ENCODE measurements at regions not wholly inside any gene's neighbourhood (a gene's known extent, or its start where the extent isn't known, plus 50 kb on each side); places are given as distances from the start of the nearest gene placed in this dataset.

DNA sequence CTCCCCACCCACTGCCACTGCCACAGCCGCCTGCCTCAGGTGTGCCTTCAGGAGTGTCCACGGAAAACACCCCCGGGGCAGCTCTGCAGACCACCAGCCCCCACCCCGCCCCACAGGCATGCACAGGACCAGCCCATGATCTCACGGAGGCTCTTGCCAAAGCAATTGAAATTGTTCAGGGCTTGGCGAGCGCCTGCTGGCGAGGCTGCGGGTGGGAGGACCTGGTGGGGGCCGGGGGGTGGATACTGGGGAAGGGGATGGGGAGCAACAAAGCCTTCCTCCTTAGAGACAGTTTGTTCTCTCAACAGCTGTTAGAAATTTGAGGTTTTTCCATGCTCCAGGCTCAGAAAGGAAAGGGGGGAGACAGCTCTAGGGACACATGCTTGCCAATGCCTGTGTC lies 274.7 kb downstream of the MN1 start:
- DNase-seq (ENCODE audit: low read depth in 2 of 3, low spot score in 2 of 3): no peak

DNA sequence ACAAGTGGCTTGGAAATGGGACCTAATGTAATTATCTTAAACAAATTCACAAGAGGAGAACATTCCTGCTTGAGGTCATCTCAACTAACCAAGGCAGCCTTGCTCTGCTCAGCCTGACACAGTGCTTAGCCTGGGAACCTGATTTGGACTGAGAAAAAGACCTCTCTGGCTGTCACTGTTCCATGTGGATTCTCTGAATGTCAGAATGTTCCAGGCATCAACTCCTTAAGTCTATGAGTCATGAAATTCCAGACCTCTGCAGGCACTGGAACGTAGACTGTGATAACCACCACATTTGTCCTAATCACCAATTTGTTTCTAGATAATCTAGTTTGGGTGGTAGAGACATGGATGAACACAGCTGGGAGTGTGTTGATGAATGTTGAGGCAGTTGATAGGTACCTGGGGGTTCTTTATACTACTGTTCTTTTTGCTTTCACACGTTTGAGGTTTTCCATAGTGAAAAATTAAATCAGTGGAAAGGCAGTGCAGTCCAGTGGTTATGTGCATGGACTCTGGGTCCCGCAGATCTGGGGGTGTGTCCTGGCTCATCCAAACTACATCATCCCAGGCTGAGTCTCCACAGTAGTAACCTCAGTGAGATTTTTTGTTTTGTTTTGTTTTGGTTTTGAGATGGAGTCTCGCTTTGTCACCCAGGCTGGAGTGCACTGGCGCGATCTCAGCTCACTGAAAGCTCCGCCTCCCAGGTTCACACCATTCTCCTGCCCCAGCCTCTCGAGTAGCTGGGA lies 269.6 kb downstream of the MN1 start:
- no peak for DNase-seq (ENCODE audit: low read depth in 2 of 3, low spot score in 2 of 3)

- DNase-seq (ENCODE audit: low read depth in 2 of 3, low spot score in 2 of 3): no peak
Observed at GRCh38 chr22:27533105-27533745, 268.3 kb downstream of the MN1 start.

DNA sequence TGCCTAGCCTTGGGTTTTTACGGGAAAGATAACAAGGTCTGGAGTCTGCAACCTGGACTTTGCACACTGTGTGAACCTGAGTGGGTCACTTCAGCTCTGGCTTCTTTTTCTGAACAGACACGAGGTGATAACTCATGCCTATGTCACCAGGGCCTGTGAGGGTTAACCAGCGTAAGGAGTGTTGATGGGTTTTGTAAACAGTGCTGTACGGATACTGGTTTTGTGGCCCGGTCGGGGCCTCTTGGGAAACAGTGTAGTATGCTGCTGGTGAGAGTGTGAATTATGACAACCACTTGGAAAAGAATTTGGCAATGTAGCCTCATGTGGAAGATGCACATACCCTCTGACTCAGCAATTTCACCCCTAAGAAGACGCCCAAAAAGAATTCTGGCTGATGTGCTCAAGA lies 266.8 kb downstream of the MN1 start:
- no peak for DNase-seq (ENCODE audit: low read depth in 2 of 3, low spot score in 2 of 3)

DNA sequence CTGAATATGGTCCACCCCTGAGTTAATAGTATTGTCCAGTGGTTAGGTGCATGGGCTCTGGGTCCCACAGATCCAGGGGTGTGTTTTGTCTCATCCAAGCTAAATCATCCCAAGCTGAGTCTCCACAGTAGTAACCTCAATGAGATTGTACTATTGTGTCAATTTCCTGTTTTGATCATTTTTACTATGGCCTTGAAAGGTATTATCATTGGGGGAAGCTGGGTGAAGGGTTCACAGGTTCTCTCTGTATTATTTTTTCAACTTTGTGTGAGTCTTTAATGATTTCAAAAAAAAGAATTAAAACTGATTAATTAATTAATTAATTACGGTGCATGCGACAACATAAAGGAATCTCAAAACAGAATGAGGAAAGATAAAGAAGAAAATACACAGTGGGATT lies 266.1 kb downstream of the MN1 start:
- DNase-seq (ENCODE audit: low read depth in 2 of 3, low spot score in 2 of 3): no peak

DNA sequence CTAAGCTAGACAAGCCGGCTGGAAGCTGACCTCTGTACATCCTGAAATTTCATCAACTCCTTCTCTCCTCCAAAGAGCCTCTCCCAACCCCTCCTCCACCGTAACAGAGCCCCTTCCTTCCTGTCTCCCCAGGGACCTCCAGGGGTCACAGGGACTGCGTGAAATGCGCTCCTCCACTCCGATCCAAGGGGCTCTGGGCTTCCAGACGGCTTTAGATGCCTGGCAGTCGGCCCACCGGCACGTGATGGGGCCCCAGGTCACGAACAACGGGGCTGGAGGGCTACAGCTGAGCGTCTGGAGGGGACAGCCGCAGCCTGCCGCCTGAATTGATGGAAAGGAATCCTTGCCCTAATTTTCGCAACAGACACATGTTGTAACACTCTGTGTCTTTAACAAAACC lies 264.1 kb downstream of the MN1 start:
- no peak for DNase-seq (ENCODE audit: low read depth in 2 of 3, low spot score in 2 of 3)

GRCh38 chr22:27538666-27539065 lies 262.9 kb downstream of the MN1 start:
- DNase-seq (ENCODE audit: low read depth in 2 of 3, low spot score in 2 of 3): no peak

DNA sequence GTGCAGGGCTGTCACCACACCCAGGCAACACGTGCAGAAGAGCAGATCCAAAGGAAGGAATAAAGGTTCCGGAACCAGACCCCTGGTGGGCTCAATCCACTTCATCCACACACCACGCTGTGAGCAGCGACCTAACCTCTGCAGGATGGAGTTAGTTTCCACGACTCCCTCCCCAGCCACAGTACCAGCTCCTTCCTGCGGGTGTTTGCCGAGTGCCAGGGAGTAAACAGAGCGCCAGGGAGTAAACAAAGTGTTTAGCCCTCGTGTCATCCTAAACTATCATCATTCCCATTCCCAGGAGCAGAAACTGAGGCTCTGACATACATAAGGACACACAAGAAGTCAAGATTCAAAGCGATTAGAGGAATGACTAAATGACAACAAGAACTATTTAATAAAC lies 261.3 kb downstream of the MN1 start:
- DNase-seq (ENCODE audit: low read depth in 2 of 3, low spot score in 2 of 3): no peak

DNA sequence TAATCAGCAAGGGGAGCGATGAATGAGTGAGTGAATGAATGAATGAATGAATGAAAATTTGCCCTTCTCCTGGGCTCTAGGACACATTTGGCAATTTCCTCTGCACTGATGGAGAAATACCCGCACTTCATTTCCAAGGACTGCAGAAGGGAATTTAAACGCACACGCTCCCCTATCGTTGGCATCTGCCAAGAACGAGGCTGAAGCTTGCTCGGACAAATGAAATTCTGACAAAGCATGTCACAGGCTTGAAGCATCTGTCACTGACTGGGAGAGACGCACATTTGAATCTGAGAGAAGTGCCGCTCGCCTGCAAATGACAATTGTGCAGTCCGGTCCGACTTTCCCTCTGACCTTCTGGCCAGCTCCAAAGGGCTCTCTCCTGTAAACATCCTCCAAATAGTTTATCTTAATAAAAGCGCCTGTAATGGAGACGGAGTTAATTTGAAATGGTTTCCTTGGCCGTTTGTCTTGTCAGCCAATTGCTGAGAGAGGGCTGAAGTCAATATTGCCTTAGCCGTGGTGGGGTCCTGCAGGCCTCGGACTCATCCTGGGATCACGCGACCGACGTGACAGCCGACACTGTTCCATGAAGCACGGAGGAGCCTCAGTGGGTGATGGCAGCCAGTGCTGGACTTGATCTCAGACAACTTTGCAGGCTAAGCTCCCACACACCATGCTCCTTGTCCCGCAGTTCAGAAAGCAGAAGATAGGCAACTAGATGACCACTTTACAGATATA lies 260.7 kb downstream of the MN1 start:
- DNase-seq (ENCODE audit: low read depth in 2 of 3, low spot score in 2 of 3): no peak

DNA sequence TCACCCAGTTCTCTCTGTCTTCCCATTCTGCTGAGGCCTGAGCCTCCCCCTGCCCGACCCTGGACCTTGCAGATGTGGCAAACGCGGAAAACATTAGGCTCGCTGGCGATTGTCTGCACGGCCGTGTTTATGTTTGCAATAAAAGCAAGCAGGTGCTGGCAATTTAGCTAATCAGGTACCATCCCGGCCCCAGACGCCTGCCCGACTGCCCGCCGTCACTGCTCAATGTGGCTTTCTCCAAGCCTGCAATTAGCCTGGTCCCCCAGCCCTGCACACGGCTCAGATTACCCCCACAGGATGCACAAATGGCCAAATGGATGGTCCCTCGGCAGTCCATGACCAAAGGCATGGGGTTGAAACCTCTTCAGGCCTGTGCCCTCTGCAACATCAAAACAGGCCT lies 259.7 kb downstream of the MN1 start:
- DNase-seq (ENCODE audit: low read depth in 2 of 3, low spot score in 2 of 3): no peak

DNA sequence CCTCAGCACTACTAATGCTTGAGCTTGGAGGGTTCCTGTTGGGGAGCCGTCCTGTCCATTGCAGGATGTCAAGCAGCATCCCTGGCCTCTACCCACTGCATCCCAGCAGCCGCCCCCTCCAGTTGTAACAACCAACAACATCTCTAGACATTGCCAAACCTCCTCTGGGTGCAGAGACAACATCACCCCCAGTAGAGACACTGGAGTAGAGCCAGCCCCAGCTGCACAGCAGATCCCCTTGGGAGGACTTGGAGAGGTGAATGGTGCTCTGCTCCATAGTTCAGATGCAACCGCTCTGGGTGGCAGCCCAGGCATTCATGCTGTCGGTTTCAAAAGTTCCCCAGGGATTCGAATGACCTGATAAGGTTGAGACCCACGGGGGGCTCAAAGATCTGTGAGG lies 259.0 kb downstream of the MN1 start:
- DNase-seq (ENCODE audit: low read depth in 2 of 3, low spot score in 2 of 3): no peak

DNA sequence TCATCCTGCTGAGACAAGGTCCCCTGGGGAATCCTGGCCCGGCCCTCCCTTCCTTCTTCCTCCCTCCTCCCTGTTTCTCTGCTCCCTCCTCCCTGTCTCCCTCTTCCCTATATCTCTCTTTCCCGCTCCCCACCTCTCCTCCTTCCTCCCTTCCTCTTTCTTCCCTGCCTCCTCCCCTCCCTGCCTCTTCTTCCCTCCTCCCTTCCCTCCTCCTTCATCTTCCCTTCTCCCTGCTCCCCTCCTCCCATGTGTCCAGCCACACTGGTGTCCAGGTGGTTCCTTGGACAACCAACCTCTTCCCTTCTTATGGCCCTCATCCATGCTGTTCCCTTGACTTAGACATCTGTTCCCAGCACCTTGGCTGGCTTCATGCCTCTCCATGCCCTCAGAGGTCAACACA lies 258.1 kb downstream of the MN1 start:
- DNase-seq (ENCODE audit: low read depth in 2 of 3, low spot score in 2 of 3): no peak

- DNase-seq (ENCODE audit: low read depth in 2 of 3, low spot score in 2 of 3): no peak
Observed at GRCh38 chr22:27545085-27545484, 256.5 kb downstream of the MN1 start.

DNA sequence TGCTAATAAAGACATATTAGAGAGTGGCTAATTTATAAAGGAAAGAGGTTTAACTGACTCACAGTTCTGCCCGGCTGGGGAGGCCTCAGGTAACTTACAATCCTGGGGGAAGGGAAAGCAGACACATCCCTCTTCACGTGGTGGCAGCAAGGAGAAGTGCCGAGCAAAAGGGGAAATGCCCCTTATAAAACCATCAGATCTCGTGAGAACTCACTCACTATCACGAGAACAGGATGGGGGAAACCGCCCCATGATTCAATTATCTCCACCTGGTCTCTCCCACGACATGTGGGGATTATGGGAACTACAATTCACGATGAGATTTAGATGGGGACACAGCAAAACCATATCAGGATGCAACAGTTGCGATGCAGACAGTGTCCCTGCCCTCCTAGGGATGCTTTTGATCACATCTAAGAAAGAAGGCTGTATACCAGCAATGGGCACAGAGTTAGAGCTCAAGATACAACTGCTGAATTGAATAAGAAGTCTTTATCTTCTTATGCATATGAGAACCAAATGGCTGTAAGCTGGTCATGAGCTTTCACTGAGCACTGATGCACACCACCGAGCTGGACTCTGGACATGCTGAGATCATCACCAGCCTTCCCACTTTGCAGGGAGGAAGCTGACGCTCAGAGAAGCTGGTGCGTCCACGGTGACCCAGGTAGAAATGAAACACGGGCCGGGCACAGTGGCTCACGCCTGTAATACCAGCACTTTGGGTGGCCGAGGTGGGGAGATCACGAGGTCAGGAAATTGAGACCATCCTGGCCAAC lies 255.2 kb downstream of the MN1 start:
- peak in 2 of 3 donors; percentile 16 to 27 for DNase-seq (ENCODE audit: low read depth in 2 of 3, low spot score in 2 of 3)

DNA sequence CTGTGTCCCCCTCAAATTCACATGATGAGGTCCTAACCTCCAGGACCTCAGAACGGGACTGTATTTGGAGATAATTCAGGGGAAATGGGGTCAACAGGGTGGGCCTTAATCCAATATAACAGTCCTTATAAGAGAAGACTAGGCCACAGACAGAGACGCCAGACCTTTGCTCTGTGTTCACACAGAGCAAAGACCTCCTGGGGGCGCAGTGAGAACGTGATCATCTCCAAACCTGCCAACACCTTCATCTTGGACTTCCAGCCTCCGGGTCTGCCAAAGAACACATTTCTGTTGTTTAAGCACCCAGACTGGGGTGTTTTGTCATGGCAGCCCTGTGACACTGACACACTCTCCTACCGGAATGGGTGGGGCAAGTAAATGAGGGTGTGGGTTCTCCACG lies 250.2 kb downstream of the MN1 start:
- no peak for DNase-seq (ENCODE audit: low read depth in 2 of 3, low spot score in 2 of 3)

- no peak for DNase-seq (ENCODE audit: low read depth in 2 of 3, low spot score in 2 of 3)
Observed at GRCh38 chr22:27552176-27552575, 249.4 kb downstream of the MN1 start.

DNA sequence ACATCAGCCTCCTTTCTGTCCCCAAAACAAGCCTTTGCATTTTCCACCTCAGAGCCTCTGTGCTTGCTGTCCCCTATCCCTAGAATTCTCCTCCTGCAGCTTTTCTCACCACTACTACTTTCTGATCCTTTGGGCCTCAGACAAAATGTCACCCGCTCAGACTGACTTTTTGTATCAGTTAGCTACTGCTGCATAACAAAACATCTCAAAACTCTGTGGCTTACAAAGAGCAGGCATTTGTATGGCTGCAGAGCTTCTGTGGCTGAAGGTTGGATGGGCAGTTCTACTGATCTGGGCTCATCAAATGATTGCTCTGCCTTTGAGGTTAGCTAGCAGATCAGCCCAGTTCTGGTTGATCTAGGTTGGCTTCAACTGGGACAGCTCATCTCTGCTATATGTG lies 248.7 kb downstream of the MN1 start:
- DNase-seq (ENCODE audit: low read depth in 2 of 3, low spot score in 2 of 3): no peak

- no peak for DNase-seq (ENCODE audit: low read depth in 2 of 3, low spot score in 2 of 3)
Observed at GRCh38 chr22:27554106-27554811, 247.3 kb downstream of the MN1 start.

GRCh38 chr22:27554841-27555456 lies 246.6 kb downstream of the MN1 start:
- no peak for DNase-seq (ENCODE audit: low read depth in 2 of 3, low spot score in 2 of 3)

GRCh38 chr22:27556371-27556770 lies 245.2 kb downstream of the MN1 start:
- no peak for DNase-seq (ENCODE audit: low read depth in 2 of 3, low spot score in 2 of 3)

Data from hematopoietic multipotent progenitor cell (in vitro differentiated cells).